HG03064 (cell line): ENCODE measurements at regions not wholly inside any gene's neighbourhood (a gene's known extent, or its start where the extent isn't known, plus 50 kb on each side); places are given as distances from the start of the nearest gene placed in this dataset.

Experiments used
- ATAC-seq: cut with Tn5 transposase; IDR thresholded peaks from one replicate; pipeline ENCODE4 v1.9.1; 2021; ENCODE audit warnings: low read depth; ENCODE audit not compliant: unreplicated experiment

- no peak for ATAC-seq
These were observed 504.1 kb upstream of the GOT2 start for GRCh38 chr16:59238246-59238645.

- no peak for ATAC-seq
These were observed 502.8 kb upstream of the GOT2 start for GRCh38 chr16:59236804-59237458.

DNA sequence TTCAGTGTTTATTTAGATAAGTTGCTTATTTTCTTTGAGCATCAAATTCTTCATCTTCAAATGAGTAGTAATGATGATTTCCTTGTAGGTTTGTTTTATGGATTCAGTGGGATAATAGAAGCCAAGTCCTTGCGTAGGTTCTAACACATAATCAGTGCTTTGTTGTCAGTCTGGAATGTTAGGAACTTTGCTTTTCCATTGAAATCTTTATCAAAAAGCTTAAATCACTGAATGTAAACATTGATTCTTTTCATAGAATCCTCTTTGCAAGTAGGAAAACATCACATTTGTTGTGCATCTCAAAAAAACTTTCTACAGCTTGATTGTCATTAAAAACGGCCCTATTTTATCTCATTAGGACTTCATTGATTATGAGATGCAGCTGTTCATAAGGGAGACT, 490.3 kb upstream of the GOT2 start:
- ATAC-seq, result no peak

DNA sequence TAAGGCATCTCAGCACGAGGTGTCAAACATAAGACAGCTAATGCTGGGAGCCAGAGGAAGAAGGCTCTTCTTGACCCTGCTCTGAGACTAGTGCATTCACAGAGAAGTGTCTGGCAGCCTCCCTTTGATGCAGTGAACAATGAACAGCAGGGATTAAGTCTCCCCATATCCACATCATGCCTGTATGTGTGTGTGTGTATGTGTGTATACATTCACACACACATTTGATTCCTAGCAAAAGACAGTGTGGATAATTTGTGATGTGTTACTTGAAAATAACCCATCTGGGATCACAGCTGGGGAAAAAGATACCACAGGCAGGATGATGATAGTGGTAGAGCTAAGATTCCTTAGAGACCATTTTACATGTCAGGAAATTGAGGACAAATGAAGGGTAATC, 485.9 kb upstream of the GOT2 start:
- no peak for ATAC-seq

DNA sequence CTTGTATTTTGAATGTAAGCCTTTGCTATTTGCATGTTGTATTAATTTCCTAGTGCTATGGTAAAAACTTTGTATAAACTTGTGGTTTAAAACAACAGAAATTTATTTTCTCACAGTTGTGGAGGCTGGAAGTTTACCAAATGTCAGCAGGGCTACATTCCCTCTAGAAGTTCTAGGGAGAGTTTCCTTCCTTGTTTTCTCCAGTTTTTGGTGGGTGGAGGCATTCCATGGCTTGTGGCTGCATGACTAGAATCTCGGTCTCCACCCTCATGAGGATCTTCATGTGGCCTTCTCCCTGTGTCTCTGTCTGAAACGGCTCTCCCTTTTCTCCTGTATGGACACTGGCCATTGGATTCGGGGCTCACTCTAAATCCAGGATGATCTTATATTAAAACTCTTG, 482.2 kb upstream of the GOT2 start:
- no peak for ATAC-seq

DNA sequence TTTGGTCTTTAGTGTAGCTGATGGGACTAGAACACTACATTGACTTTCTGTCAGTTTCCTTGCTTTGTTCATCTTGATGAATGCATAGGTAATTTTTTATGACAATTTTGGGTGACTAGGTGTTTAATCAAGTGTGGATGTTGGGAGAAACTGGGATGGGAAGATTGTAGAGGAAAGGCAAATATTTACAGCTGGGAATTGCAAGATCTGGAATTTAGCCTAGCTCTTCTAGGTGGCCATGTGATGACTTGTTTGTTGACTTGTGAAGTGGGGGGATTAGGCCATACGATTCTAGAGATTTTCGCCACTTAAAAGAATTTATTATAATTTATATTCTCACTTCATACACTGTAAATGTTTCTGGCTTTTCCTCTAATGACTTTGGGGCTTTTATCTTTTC, 480.3 kb upstream of the GOT2 start:
- no peak for ATAC-seq

GRCh38 chr16:59213952-59214351, 479.8 kb upstream of the GOT2 start:
- ATAC-seq, result no peak

DNA sequence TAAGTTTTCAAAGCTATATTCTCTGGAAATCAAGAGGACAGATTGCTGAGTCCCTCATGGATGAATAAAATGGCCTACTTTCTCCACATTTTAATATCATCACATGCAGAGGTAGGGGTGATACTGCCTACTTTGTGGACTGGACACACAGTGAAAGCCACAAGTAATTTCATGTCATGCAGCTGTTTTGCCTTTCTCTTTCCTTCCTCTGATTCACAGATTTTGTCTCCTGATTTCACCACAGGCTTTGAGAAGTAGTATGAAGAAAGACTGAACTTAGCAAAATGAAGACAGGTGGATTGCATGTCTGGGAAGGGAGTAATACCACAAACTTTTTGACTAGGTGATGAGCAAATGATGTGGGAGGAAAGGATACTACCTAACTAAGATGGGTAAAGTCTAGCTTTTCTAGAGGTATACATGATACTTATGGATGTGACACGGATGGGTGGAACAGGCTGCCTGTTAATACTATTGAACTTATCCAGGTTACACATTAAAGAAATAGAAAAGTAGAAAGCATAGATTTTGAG, 478.4 kb upstream of the GOT2 start:
- ATAC-seq, result no peak

- no peak for ATAC-seq
These were observed 476.9 kb upstream of the GOT2 start for GRCh38 chr16:59210955-59211541.

DNA sequence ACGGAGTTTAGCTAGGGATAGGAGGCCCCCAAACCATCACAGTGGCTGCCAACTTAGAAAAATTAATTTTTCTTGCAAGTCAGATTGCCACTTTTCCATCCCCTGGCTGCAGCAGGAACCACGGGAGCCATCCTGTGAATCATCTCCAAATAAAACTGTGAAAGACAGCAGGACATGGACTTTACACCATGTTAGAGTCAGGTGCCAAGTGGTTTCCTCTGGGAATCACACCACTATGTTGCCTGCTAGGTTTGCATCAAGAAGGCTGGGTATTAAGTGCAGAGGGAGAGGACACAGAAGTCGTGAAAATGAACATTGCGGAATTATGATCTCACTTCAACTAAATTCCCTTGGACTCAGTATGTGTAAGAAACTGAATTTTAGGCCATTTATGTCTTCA, 471.3 kb upstream of the GOT2 start:
- no peak for ATAC-seq

GRCh38 chr16:59204589-59204988, 470.5 kb upstream of the GOT2 start:
- no peak for ATAC-seq

- no peak for ATAC-seq
These were observed 468.2 kb upstream of the GOT2 start for GRCh38 chr16:59202233-59202862.

- no peak for ATAC-seq
These were observed 467.7 kb upstream of the GOT2 start for GRCh38 chr16:59201821-59202220.

DNA sequence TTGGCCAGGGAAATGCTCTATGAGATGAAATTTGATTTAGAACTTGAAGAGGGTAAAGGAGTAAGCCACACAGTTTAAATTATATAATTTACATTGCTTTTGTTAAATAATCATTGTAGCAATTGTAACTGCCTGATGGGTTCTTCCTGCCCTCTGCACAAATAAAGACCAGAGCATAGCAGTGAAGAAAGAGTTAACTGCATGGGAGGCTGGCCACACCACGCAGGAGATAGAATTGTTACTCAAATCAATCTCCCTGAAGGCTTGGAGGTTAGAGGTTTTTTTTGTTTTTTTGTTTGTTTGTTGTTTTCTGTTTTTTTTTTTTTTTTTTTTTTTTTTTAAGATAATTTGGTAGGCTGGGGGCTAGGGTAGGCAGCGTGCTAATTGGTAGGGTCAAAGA, 467.0 kb upstream of the GOT2 start:
- ATAC-seq, result no peak

DNA sequence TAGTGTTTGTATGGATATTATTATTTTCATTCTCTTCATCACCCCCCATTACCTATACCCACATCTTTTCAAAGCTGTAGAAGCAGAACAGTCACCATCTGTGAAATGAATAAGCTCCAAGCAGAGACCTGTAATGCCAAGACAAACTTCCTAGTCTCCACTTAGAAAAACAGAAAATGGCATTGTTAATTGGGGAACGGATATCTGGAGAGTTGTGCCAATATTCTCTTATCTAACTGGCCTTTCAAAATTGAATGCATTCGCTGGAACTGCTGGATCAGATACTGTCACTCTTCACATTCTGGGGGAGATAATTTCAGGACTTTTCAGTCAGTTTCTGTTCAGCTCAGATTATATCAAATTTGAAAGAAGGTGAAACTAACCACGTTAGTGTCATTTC, 464.4 kb upstream of the GOT2 start:
- no peak for ATAC-seq

GRCh38 chr16:59195242-59195641, 461.1 kb upstream of the GOT2 start:
- ATAC-seq, result no peak

GRCh38 chr16:59193637-59194036, 459.5 kb upstream of the GOT2 start:
- ATAC-seq, result no peak

GRCh38 chr16:59192551-59193199, 458.6 kb upstream of the GOT2 start:
- no peak for ATAC-seq

DNA sequence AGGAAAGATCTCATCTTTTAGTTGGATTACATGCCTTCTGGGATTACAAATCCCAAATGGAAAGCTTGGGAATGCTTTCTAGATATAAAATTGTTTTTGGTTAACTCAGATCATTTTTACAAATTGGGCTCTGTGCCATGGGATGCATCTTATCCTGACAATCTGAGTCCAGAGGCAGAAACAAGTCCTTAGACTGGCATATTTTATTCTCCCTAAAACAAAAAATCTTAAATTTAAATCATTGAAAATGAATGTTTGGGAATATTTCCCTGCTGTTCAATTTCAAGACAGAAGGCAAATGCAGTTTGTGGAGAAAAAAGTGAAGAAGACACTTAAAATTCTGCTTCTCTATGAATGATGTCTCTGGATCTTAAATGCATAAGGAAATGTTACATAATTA, 456.6 kb upstream of the GOT2 start:
- ATAC-seq, result no peak

DNA sequence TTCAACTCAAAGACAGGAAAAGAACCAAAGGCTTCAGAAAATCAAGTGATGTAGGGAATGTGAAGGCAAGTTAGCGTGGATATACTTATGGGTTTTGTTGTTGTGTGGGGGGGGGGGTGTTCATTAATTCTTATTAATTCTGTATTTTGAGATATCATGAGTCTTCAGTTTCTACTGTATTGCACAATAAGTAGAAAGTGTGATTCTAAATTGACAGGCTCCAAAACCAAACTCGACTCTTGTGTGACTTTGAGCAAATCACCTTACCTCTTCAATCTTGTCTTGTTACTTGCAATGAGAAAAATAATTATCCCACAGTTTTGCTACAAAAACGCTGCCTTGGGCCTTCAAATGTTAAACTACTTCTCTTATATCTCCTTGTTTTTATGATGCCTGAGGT, 453.9 kb upstream of the GOT2 start:
- ATAC-seq, result no peak

- no peak for ATAC-seq
These were observed 447.8 kb upstream of the GOT2 start for GRCh38 chr16:59181821-59182420.
